Thoracic aorta (tissue), 2 donors: ENCODE measurements at regions not wholly inside any gene's neighbourhood (a gene's known extent, or its start where the extent isn't known, plus 50 kb on each side); places are given as distances from the start of the nearest gene placed in this dataset.

Source experiments
- ATAC-seq: fragments of 150-250 bp; one replicate; pipeline ENCODE4 v1.8.0; 2017; ENCODE audit warnings: low read depth; ENCODE audit not compliant: insufficient number of reproducible peaks, low FRiP score
- DNase-seq: peaks from one replicate; pipeline ENCODE4 v3.0.0-alpha.2; 2020; ENCODE audit warnings: low spot score
- H3K27ac ChIP-seq, 2 donors: fragments of 200-600 bp; sonication (generic); 1 replicate in 1 of 2; 2 replicates in 1 of 2; pipeline ENCODE4 v1.5.1; 2016; ENCODE audit warnings: mild to moderate bottlenecking in 2 of 2, moderate library complexity in 2 of 2
- H3K27me3 ChIP-seq: fragments of 200-600 bp; sonication (generic); replicated peaks from 2 replicates; pipeline ENCODE4 v1.6.0; 2016; ENCODE audit warnings: mild to moderate bottlenecking; ENCODE audit not compliant: insufficient read depth
- H3K36me3 ChIP-seq: fragments of 200-600 bp; sonication (generic); one replicate; pipeline ENCODE4 v1.5.1; 2016
- H3K4me1 ChIP-seq, 2 donors: fragments of 200-600 bp; sonication (generic); 1 replicate in 1 of 2; 2 replicates in 1 of 2; pipeline versions ENCODE4 v1.5.1 to v1.6.0; 2016; ENCODE audit warnings: low read depth in 2 of 2, mild to moderate bottlenecking in 1 of 2; ENCODE audit not compliant: control insufficient read depth in 1 of 2
- H3K4me3 ChIP-seq: fragments of 200-600 bp; sonication (generic); 2 replicates; pipeline ENCODE4 v1.5.1; 2016; ENCODE audit warnings: mild to moderate bottlenecking
- H3K9me3 ChIP-seq: fragments of 200-600 bp; sonication (generic); 2 replicates; pipeline ENCODE4 v1.5.1; 2016
- CTCF ChIP-seq: fragments of 200-600 bp; sonication (generic); IDR thresholded peaks from one replicate; pipeline ENCODE4 v1.5.1; 2019; ENCODE audit warnings: antibody characterized with exemption

GRCh38 chr2:46837112-46837454 is 78.5 kb downstream of the MCFD2 start:
- Histone ChIP-seq H3K27me3 (no peaks in the 10 kb centered on the region), H3K9me3 (no peaks in the 10 kb centered on the region), H3K27ac (no peak overlapping the region), H3K36me3 (no peaks in the 10 kb centered on the region), H3K4me3 (no peak overlapping the region), H3K4me1 (peaks cover 0 to 13% of the 10 kb centered on the region in 2 donors)
- no peak for TF ChIP-seq CTCF
- ATAC-seq: no peak
- no peak for DNase-seq

- Histone ChIP-seq H3K4me1 (peaks cover 0 to 13% of the 10 kb centered on the region in 2 donors), H3K36me3 (no peaks in the 10 kb centered on the region), H3K27ac (no peak overlapping the region), H3K4me3 (no peak overlapping the region), H3K27me3 (no peaks in the 10 kb centered on the region), H3K9me3 (no peaks in the 10 kb centered on the region)
- no peak for DNase-seq
- ATAC-seq: no peak
- TF ChIP-seq CTCF: no peak
Observed at GRCh38 chr2:46836295-46837111, 79.1 kb downstream of the MCFD2 start.

GRCh38 chr2:46835520-46835919 is 80.1 kb downstream of the MCFD2 start:
- Histone ChIP-seq H3K36me3 (no peaks in the 10 kb centered on the region), H3K9me3 (no peaks in the 10 kb centered on the region), H3K27ac (no peak overlapping the region), H3K27me3 (no peaks in the 10 kb centered on the region), H3K4me1 (peaks cover 0 to 13% of the 10 kb centered on the region in 2 donors), H3K4me3 (no peak overlapping the region)
- DNase-seq (no peak), ATAC-seq (no peak)
- no peak for TF ChIP-seq CTCF

- Histone ChIP-seq H3K9me3 (no peaks in the 10 kb centered on the region), H3K27ac (no peak overlapping the region), H3K27me3 (no peaks in the 10 kb centered on the region), H3K4me3 (no peak overlapping the region), H3K4me1 (peaks cover 0 to 13% of the 10 kb centered on the region in 2 donors), H3K36me3 (no peaks in the 10 kb centered on the region)
- DNase-seq (no peak), ATAC-seq (no peak)
- no peak for TF ChIP-seq CTCF
Observed at GRCh38 chr2:46832543-46832942, 83.1 kb downstream of the MCFD2 start.

- ATAC-seq: no peak
- DNase-seq: no peak
- peaks cover 0 to 11% of the 10 kb centered on the region in 2 donors for H3K4me1 ChIP-seq
- no peaks in the 10 kb centered on the region for H3K36me3 ChIP-seq
- H3K27me3 ChIP-seq: no peaks in the 10 kb centered on the region
- no peak overlapping the region for H3K27ac ChIP-seq
- H3K9me3 ChIP-seq: no peaks in the 10 kb centered on the region
- no peak for TF ChIP-seq CTCF
- no peak overlapping the region for H3K4me3 ChIP-seq
Observed at GRCh38 chr2:46831869-46832265, 83.7 kb downstream of the MCFD2 start.
